CD4-positive, alpha-beta memory T cell (primary cell): ENCODE measurements at regions not wholly inside any gene's neighbourhood (a gene's known extent, or its start where the extent isn't known, plus 50 kb on each side); places are given as distances from the start of the nearest gene placed in this dataset.

Experiments
- CTCF ChIA-PET: fragments of 350-600 bp; sonication (Branson Sonifier 250); formaldehyde crosslinking; loops from one replicate; lab custom pipeline; 2021; ENCODE audit warnings: inconsistent platforms; ENCODE audit not compliant: partially characterized antibody; lab: Charles Lee
- POLR2A ChIA-PET: fragments of 350-600 bp; sonication (Branson Sonifier 250); formaldehyde crosslinking; loops from one replicate; lab custom pipeline; 2021; ENCODE audit not compliant: partially characterized antibody; lab: Charles Lee
- DNase-seq, 5 donors: peaks; one replicate each; pipeline versions ENCODE4 v3.0.0 to v3.0.0-alpha.2; 2020 to 2022; ENCODE audit warnings: mixed read lengths in 1 of 5
- H3K27ac ChIP-seq: one replicate; pipeline ENCODE4 v1.7.0; 2013; ENCODE audit warnings: low read depth, low read length
- H3K27me3 ChIP-seq: 2 replicates; pipeline ENCODE4 v1.7.0; 2013; ENCODE audit warnings: mild to moderate bottlenecking, low read length, moderate library complexity; ENCODE audit not compliant: insufficient read depth
- H3K36me3 ChIP-seq: 2 replicates; pipeline ENCODE4 v1.7.0; 2013; ENCODE audit warnings: mild to moderate bottlenecking, low read length, moderate library complexity; ENCODE audit not compliant: insufficient read depth
- H3K4me1 ChIP-seq: 2 replicates; pipeline ENCODE4 v1.7.0; 2013; ENCODE audit warnings: mild to moderate bottlenecking, low read length, moderate library complexity; ENCODE audit not compliant: insufficient read depth
- H3K4me3 ChIP-seq, 2 donors: one replicate each; pipeline ENCODE4 v1.7.0; 2013; ENCODE audit warnings: low read length in 2 of 2, mild to moderate bottlenecking in 1 of 2
- H3K9me3 ChIP-seq, 2 donors: one replicate each; pipeline ENCODE4 v1.7.0; 2013; ENCODE audit warnings: low read length in 2 of 2, control low read depth in 1 of 2; ENCODE audit not compliant: control insufficient read depth in 1 of 2
- H3K27ac Mint-ChIP-seq, 7 donors: one replicate each; pipeline ENCODE4 v1.8.0; 2020 to 2021; ENCODE audit warnings: mixed read lengths in 7 of 7, mild to moderate bottlenecking in 6 of 7, inconsistent platforms in 3 of 7, moderate library complexity in 3 of 7
- H3K27me3 Mint-ChIP-seq, 2 donors: one replicate each; pipeline ENCODE4 v1.8.0; 2020 to 2021; ENCODE audit warnings: mixed read lengths in 2 of 2
- H3K36me3 Mint-ChIP-seq, 2 donors: one replicate each; pipeline ENCODE4 v1.8.0; 2020 to 2021; ENCODE audit warnings: mixed read lengths in 2 of 2, inconsistent platforms in 1 of 2, mild to moderate bottlenecking in 1 of 2
- H3K4me1 Mint-ChIP-seq, 4 donors: one replicate each; pipeline ENCODE4 v1.8.0; 2020 to 2021; ENCODE audit warnings: mixed read lengths in 4 of 4, mild to moderate bottlenecking in 1 of 4
- H3K4me3 Mint-ChIP-seq, 8 donors: one replicate each; pipeline ENCODE4 v1.8.0; 2020 to 2021; ENCODE audit warnings: mixed read lengths in 8 of 8, mild to moderate bottlenecking in 7 of 8, moderate library complexity in 6 of 8, inconsistent platforms in 3 of 8
- H3K9me3 Mint-ChIP-seq, 8 donors: one replicate each; pipeline ENCODE4 v1.8.0; 2020 to 2021; ENCODE audit warnings: mixed read lengths in 8 of 8, mild to moderate bottlenecking in 5 of 8, inconsistent platforms in 3 of 8, moderate library complexity in 1 of 8
- intact Hi-C: fragments of 100-400 bp; cut with micrococcal nuclease; formaldehyde crosslinking; loops from one replicate; pipeline ENCODE4 v1.15.1; 2023

DNA sequence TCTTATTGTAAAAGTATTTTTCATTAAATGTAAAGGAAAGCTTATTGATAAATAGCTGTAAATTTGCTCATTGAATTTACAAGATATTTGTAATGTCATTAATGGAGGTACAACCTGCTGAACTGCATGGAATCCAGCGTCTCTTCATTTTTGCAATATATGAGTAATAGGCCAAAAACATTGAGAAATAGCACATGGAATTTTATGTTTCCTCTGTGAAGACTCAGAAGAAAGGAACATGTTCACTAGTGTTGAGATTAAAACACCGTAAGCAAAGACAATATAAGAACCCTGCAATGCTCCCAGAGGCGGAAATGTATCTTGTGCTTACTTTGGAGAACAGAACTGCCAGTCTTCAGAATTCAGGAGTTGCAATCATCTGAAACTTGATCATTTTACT, 167.6 kb downstream of the ALDH1A2 start:
- no peaks in the 10 kb centered on the region for H3K36me3 Mint-ChIP-seq
- intact Hi-C loops = no loop called here
- Histone ChIP-seq H3K36me3 (no peaks in the 10 kb centered on the region), H3K9me3 (no peaks in the 10 kb centered on the region), H3K4me3 (no peak overlapping the region), H3K27me3 (no peaks in the 10 kb centered on the region), H3K4me1 (no peaks in the 10 kb centered on the region), H3K27ac (no peak overlapping the region)
- ChIA-PET POLR2A (no interaction called here), CTCF (no interaction called here)
- H3K27ac Mint-ChIP-seq = no peak overlapping the region
- DNase-seq = no peak
- no peaks in the 10 kb centered on the region for H3K4me1 Mint-ChIP-seq
- no peak overlapping the region for H3K4me3 Mint-ChIP-seq
- H3K27me3 Mint-ChIP-seq = peaks cover 1 to 11% of the 10 kb centered on the region in 2 donors
- H3K9me3 Mint-ChIP-seq = peaks cover 0 to 5% (median 0%) of the 10 kb centered on the region in 8 donors

DNA sequence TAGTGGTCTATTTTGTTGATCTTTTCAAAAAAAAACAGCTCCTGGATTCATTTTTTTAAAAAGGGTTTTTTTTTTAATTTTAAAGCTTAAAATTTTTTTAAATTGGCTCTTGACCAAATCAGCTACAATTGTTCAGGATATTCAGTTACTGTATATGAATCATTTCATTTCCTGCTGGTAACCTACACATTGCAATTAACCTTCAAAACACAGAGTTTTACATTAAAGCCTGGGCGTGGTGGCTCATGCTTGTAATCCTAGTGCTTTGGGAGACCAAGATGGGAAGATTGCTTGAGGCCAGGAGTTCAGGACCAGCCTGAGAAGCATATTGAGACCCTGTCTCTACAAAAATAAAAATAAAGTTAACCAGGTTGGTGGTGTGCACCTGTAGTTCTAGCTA, 163.4 kb downstream of the ALDH1A2 start:
- no peaks in the 10 kb centered on the region for H3K36me3 Mint-ChIP-seq
- Histone ChIP-seq H3K9me3 (no peaks in the 10 kb centered on the region), H3K4me1 (no peaks in the 10 kb centered on the region), H3K36me3 (no peaks in the 10 kb centered on the region), H3K27ac (no peak overlapping the region), H3K27me3 (no peaks in the 10 kb centered on the region), H3K4me3 (no peak overlapping the region)
- H3K4me3 Mint-ChIP-seq = no peak overlapping the region
- H3K27ac Mint-ChIP-seq = no peak overlapping the region
- no peaks in the 10 kb centered on the region for H3K4me1 Mint-ChIP-seq
- intact Hi-C loops = no loop called here
- H3K9me3 Mint-ChIP-seq = peaks cover 0 to 6% (median 0%) of the 10 kb centered on the region in 8 donors
- CTCF ChIA-PET = interaction anchor here (1.9 kb wide), 1 partner anchor 41 kb away, joined by 7 read pairs; no protein-coding TSS in a partner anchor
- DNase-seq = no peak
- POLR2A ChIA-PET = no interaction called here
- H3K27me3 Mint-ChIP-seq = peaks cover 2 to 11% of the 10 kb centered on the region in 2 donors
